ENCODE measurements at regions not wholly inside any gene's neighbourhood (a gene's known extent, or its start where the extent isn't known, plus 50 kb on each side); places are given as distances from the start of the nearest gene placed in this dataset.

DNA sequence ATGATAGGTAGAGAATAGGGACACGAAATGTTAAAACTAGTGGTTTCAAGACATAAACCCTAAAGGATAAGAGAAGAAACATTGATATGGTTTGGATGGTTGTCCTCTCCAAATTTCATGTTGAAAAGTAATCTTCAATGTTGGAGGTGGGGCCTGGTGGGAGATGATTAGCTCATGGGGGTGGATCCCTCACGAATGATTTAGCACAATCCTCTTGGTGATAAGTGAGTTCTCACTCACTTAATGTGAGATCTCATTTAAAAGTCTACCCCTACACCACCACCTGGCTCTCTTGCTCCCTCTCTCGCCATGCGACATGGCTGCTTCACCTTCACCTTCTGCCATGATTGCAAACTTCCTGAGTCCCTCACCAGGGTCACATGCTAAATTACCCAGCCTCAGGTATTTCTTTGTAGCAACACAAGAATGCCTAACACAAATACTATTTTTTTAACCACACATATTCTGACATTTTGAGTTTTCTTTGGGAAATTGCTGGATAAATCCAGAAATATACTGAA, 242.4 kb upstream of the PHF14 start:
- POLR2A ChIA-PET, result no interaction called here
- DNase-seq (ENCODE audit: extremely low spot score), result no peak
- TF ChIP-seq, protein P1, sequence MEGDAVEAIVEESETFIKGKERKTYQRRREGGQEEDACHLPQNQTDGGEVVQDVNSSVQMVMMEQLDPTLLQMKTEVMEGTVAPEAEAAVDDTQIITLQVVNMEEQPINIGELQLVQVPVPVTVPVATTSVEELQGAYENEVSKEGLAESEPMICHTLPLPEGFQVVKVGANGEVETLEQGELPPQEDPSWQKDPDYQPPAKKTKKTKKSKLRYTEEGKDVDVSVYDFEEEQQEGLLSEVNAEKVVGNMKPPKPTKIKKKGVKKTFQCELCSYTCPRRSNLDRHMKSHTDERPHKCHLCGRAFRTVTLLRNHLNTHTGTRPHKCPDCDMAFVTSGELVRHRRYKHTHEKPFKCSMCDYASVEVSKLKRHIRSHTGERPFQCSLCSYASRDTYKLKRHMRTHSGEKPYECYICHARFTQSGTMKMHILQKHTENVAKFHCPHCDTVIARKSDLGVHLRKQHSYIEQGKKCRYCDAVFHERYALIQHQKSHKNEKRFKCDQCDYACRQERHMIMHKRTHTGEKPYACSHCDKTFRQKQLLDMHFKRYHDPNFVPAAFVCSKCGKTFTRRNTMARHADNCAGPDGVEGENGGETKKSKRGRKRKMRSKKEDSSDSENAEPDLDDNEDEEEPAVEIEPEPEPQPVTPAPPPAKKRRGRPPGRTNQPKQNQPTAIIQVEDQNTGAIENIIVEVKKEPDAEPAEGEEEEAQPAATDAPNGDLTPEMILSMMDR (IDR thresholded peaks at IDR 0.05; ENCODE audit: control extremely low read depth, extremely low read depth, low read depth, missing control alignments), result no peak
- CTCF ChIA-PET, result interaction anchor here (1.6 kb wide), 1 partner anchor 11 kb away, joined by 5 read pairs; no protein-coding TSS in a partner anchor

DNA sequence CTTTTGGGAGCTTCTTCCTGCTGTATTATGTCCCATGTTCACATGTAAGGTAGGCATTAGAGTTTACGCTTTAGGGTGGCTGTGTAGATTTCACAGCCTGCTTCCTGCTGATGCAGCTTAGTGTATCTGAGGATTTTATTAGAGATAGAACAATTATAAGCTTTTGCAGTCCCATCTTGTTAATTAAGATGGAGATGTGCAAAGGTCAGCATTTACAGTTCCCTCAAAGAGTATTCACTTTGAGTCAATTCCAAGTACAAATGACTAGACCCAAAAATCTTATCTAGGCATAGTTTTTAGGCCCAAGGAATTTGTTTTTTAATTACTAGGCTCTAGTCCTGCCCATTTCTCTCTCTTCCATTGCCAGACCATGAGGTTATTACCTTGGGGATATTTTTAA, 239.9 kb upstream of the PHF14 start:
- ChIA-PET CTCF (no interaction called here), POLR2A (no interaction called here)
- DNase-seq (ENCODE audit: extremely low spot score), result no peak
- TF ChIP-seq, protein P1 (IDR thresholded peaks at IDR 0.05; ENCODE audit: control extremely low read depth, extremely low read depth, low read depth, missing control alignments), result no peak

DNA sequence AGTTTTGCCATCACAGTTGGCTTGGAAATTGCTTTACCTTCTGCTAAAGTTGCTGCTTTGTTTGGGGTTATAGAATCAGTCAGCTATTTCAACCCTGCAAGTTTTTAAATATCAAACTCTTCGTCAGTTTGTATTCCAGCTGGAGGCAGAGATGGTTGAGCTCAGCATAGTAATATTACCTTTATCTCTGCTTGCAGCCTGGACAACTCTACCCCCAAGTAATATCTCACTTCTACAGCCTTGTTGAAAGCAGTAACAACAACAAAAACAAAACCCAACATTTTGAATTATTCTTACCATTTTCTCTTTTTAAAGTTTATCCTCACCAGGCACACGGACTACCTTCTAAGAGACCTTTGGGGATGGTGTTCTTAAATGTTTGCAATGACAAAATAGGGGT, 239.1 kb upstream of the PHF14 start:
- CTCF ChIA-PET, result no interaction called here
- no peak for DNase-seq (ENCODE audit: extremely low spot score)
- POLR2A ChIA-PET, result no interaction called here
- TF ChIP-seq, protein P1 (IDR thresholded peaks at IDR 0.05; ENCODE audit: control extremely low read depth, extremely low read depth, low read depth, missing control alignments), result no peak

DNA sequence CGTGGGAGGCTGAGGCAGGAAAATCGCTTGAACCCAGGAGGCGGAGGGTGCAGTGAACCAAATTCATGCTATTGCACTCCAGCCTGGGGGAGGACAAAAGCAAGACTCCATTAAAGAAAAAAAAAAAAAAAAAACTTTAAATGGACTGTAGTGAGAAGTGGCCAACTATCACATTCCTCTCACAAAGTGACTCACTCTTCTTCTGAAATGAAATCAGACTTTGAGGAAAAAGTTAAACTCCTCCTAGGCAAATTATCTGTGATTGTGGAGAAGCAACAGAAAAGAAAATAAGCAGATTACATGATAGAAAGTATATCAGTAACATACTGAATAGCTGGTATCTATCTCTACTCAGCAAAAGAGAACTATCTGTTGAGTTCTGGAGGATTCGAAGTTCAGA, 234.3 kb upstream of the PHF14 start:
- POLR2A ChIA-PET, result no interaction called here
- CTCF ChIA-PET, result no interaction called here
- no peak for DNase-seq (ENCODE audit: extremely low spot score)
- TF ChIP-seq, protein P1 (IDR thresholded peaks at IDR 0.05; ENCODE audit: control extremely low read depth, extremely low read depth, low read depth, missing control alignments), result no peak

DNA sequence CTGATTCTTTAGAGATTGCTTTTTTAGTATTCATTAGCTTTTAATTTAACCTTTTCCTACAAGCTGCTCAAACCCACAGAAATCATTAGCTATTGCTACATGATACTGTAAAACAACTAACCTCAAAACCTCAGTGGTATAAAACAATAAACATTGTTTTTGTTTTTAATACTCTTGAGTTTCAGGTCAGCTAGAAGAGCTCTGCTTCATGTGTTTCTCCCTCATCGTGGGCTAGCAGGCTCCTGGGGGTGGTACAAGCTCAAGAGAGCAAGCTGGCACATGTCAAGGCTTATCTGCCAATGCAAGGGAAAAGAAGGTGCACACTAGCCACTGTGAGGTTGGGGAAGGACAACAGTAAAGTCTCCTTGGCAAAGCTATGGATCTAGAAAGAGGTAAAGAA, 232.9 kb upstream of the PHF14 start:
- ChIA-PET CTCF (interaction anchor here (1.3 kb wide), 1 partner anchor 14 kb away, joined by 3 read pairs; no protein-coding TSS in a partner anchor), POLR2A (no interaction called here)
- TF ChIP-seq, protein P1 (IDR thresholded peaks at IDR 0.05; ENCODE audit: control extremely low read depth, extremely low read depth, low read depth, missing control alignments), result no peak
- no peak for DNase-seq (ENCODE audit: extremely low spot score)

DNA sequence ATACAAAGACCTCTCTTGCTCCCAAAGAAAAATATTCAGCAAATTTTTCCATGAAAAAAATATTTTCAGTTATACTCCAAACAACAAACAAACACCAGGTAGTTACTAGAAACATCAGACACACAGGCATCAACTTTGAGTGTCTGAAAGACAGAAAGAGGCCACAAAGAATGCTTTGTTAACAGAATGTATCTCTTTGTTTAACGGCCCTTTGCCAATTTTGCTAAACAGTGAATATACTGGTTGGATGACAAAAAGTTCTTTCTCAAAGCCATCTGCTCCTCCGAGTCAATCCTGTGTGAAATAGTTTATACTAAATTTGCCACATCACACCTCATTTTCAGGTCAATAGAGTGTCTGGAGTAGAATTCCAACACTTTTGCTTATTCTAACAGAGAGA, 216.7 kb upstream of the PHF14 start:
- POLR2A ChIA-PET, result no interaction called here
- TF ChIP-seq, protein P1 (IDR thresholded peaks at IDR 0.05; ENCODE audit: control extremely low read depth, extremely low read depth, low read depth, missing control alignments), result no peak
- DNase-seq (ENCODE audit: extremely low spot score), result no peak
- CTCF ChIA-PET, result interaction anchor here (0.8 to 2.7 kb wide), 2 partner anchors 9 to 20 kb away, joined by 3 to 7 read pairs; no protein-coding TSS in a partner anchor
